GM12864 (cell line): ENCODE measurements at regions not wholly inside any gene's neighbourhood (a gene's known extent, or its start where the extent isn't known, plus 50 kb on each side); places are given as distances from the start of the nearest gene placed in this dataset.

Source experiments
- DNase-seq: peaks from one replicate; pipeline ENCODE4 v3.0.0-alpha.2; 2011; ENCODE audit warnings: low read depth
- H3K4me3 ChIP-seq: 2 replicates; pipeline ENCODE4 v1.5.1; 2011; ENCODE audit warnings: mild to moderate bottlenecking, low read depth, low read length, control low read depth
- CTCF ChIP-seq: IDR thresholded peaks from 2 replicates; pipeline ENCODE4 v1.5.1; 2011; ENCODE audit warnings: low read depth, mild to moderate bottlenecking, moderate library complexity, low read length, control low read depth, inconsistent platforms; ENCODE audit errors: missing control alignments

GRCh38 chr2:19540739-19541525, 182.5 kb upstream of the OSR1 start:
- TF ChIP-seq CTCF: no peak
- no peak overlapping the region for H3K4me3 ChIP-seq
- DNase-seq: no peak

- DNase-seq: no peak
- TF ChIP-seq CTCF: no peak
- no peak overlapping the region for H3K4me3 ChIP-seq
These were observed 180.1 kb upstream of the OSR1 start for GRCh38 chr2:19538411-19538963.

GRCh38 chr2:19536136-19536535, 177.7 kb upstream of the OSR1 start:
- TF ChIP-seq CTCF: no peak
- H3K4me3 ChIP-seq: no peak overlapping the region
- no peak for DNase-seq

- no peak for TF ChIP-seq CTCF
- DNase-seq: no peak
- no peak overlapping the region for H3K4me3 ChIP-seq
These were observed 174.2 kb upstream of the OSR1 start for GRCh38 chr2:19532547-19533196.

GRCh38 chr2:19529677-19530076, 171.3 kb upstream of the OSR1 start:
- no peak for TF ChIP-seq CTCF
- no peak overlapping the region for H3K4me3 ChIP-seq
- DNase-seq: no peak

- no peak overlapping the region for H3K4me3 ChIP-seq
- no peak for TF ChIP-seq CTCF
- DNase-seq: no peak
These were observed 169.3 kb upstream of the OSR1 start for GRCh38 chr2:19527771-19528170.
